GM19468 (cell line): ENCODE measurements at regions not wholly inside any gene's neighbourhood (a gene's known extent, or its start where the extent isn't known, plus 50 kb on each side); places are given as distances from the start of the nearest gene placed in this dataset.
"Not testable (repeated sequence)": the region's sequence is repeated elsewhere in the genome, so short reads cannot be mapped to it uniquely, and the experiment has no call there.

ENCODE experiments used
- ATAC-seq: cut with Tn5 transposase; IDR thresholded peaks from one replicate; pipeline ENCODE4 v1.9.1; 2021; ENCODE audit warnings: mild to moderate bottlenecking, moderate library complexity, moderate number of reproducible peaks; ENCODE audit not compliant: unreplicated experiment; ENCODE audit errors: extremely low read depth

DNA sequence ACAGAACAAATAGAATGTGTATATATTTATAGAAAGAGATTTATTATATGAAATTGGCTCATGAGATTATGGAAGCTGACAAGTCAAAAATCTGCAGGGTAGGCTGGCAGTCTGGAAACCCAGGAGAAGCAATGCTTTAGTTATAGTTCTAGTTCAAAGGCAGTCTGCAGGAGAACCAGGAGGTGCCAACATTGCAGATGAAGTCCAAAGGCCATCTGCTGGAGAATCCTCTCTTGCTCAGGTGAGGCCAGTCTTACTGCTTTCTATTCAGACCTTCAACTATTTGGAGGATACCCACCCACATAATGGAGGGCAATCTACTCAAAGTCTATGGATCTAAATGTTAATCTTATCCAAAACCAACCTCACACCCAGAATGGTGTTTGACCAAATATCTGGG lies 75.9 kb upstream of the MRPS6 start:
- no peak for ATAC-seq

DNA sequence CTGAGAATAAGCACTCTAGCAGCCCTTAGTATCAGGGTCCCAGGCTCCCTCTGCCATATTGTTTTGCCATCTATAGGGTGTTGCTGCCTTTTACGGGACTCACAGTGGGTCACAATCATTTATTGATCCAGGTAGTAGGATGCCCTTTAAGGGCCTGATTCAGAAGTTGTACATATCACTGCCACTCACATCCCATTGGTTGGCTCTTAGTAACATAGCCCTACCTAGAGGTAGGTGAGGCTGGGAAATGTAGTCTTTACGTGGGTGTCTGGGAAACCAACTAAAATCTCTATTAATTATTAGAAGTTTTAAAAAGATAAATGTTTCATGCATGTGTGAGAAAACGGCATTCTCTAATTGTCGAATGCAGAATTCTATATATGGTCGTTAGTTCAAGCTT lies 78.8 kb upstream of the ATP5PO start:
- no peak for ATAC-seq

DNA sequence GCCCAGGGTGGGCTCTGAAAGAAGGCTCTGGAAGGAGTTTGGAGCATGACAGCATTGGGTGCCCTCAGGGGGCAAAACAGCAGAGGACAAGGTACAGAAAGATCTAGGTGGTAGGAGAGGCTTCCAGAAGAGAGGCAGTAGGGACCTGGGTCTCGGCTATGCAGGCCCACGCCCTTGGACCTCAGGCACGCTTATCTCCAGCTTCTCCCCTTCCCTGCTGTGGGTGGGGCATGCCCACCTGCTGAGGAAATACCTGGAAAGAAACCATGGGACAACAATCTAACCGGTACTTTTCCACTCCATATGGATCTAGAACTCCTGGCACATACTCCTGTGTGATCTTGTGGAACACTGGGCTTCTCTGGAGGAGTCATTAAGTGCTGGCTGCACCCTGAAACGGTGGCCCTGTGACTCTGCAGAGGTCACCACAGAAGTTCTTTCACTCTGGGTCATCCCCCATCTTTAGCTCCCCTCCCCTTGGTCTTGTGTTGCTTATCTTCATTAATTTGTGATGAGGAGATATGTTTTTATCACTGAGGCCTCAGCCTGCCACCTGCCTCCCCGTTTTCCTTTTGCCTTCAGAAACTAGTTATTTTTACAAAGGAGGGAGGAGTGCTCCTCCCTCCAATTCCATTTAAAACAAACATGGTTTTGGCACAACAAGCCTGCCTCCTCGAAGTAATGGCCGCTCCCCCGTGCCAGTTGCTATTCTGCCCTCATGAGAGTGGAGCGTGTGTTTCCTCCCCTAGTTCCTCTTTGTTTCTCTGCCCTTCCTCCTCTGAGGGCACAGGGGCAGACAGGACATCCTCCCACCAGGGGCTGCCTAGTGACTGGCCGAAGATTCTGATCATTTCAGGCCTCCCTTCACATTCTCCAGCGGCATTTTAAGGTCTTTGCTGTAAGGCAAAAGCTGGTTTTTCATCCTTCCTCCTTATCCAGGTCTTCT lies 78.0 kb upstream of the ATP5PO start:
- ATAC-seq = peak; percentile 19

DNA sequence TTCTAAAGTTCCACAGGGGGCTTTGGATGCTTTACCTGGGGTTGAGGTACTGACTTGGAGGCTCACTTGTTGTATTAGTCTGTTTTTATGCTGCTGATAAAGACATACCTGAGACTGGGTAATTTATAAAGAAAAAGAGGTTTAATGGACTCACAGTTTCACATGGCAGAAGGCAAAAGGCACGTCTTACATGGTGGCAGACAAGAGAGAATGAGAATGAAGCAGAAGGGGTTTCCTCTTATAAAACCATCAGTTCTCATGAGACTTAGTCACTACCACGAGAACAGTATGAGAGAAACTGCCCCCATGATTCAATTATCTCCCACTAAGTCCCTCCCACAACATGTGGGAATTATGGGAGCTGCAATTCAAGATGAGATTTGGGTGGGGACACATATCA lies 76.8 kb upstream of the ATP5PO start:
- not testable (repeated sequence) for ATAC-seq

DNA sequence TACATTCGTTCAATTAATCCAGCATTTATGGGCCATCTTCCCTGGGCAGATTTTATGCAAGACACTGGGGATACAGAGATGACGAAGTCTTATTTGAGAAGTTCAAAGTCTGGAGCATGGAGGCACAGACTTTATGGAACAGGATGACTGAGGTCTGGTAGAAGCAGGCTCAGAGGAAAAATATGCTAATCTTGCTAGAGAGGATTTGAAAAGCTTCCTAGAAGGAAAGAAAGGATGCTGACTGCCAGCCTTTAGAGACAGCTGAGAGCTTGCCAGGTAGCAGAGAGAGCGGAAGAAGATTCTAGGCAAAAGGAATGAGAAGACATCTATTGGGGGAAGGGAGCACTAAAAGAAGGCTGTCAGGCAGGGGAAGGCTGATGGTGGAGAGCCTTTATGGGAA lies 75.5 kb upstream of the ATP5PO start:
- no peak for ATAC-seq

DNA sequence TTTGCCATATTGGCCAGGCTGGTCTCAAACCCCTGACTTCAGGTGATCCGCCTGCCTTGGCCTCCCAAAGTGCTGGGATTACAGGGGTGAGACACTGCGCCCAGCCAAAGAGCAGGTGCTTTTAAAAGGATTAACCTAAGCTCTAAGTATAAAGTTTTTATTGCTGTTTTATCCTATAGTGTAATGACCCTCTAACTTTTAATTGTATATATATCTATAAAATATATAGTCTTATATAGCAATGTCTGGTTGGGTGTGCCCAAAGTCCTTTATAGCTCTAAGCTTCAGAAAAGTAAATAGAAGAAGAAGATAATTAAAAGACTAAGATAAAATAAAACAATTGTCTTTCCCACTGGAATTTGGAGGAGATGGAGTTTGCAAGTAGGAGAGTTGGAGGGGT lies 73.8 kb upstream of the ATP5PO start:
- ATAC-seq = no peak

DNA sequence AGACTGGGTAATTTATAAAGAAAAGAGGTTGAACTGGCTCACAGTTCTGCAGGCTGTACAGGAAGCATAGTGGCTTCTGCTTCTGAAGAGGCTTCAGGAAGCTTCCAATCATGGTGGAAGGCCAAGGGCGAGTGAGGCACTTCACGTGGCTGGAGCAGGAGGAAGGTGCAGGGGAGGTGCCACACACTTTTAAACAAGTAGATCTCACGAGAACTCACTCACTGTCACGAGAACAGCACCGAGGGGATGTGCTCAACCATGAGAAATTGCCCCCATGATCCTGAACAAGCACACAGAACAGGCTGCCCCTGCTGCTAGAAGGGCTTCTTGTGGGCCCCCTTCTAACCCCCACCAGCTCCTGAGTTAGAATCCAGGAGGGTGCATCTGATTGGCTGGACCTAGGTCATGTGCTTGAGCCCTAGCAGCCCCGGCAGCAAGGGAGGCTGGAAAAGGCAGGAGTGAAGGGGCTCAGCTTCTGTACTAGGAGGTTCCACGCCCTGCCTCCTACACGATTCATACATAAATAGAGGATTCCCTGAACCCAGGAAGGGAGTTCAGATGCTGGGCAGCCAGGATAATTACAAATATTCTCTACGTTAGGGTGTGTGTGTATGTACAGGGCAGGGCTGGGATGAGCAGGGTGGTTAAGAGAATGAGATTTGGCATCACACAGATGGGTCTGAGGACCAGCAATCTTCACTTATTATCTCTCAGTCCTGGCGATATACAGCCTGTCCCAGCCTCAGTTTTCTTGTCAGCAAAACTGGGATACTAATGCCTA lies 72.8 kb upstream of the ATP5PO start:
- ATAC-seq = no peak

DNA sequence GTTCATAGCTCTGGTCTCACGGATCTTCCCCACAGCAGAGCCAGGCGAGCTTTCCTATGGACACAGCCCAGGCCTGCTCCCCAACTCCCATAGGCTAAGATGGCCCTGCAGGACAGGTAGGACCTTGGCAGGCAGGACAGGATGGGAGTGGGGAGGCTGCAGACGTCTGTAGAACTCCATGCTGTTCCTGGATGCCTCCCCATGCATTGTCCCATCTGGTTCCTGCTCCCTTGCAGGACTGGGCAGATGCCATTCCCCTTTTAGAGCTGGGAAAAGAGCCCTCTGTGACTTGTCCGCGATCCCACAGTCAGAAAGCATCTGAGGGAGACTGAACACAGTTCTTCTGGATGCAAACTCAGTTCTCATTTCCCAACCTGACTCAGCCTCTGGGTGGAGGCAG lies 71.9 kb upstream of the ATP5PO start:
- no peak for ATAC-seq

DNA sequence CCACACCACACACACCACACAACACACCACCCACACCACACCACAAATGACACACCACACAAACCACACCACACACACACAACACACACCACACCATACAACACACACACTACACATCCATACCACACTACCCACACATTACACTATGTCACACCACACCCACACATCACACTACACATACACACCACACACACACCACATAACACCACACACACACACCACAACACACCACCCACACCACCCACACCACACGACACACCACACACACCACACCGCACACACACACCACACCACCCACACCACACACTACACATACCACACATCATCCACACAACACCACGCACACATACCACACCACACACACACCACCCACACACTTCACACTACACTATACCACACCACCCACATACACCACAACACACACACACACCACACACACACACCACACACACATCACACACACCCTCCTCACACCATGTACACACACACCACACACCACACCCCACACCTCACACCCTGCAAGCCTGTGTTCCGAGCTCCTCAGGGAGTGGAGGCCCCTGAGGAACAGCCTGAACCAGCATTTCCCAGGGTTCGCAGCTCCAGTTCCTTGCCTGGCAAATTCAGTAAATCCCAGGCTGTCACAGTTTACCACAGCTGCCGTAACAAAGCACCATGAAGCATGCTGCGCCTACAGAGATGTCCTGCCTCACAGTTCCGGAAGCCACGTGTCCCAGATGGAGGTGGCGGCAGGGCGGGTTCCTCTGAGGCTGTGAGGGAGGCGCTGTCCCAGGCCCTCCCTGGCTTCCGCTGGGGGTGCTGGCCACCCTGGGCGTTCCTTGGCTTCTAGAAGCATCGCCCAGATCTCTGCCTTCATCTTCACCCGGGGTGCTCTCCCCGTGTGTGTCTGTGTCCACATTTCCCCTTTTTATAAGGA lies 69.8 kb upstream of the ATP5PO start:
- ATAC-seq = no peak

DNA sequence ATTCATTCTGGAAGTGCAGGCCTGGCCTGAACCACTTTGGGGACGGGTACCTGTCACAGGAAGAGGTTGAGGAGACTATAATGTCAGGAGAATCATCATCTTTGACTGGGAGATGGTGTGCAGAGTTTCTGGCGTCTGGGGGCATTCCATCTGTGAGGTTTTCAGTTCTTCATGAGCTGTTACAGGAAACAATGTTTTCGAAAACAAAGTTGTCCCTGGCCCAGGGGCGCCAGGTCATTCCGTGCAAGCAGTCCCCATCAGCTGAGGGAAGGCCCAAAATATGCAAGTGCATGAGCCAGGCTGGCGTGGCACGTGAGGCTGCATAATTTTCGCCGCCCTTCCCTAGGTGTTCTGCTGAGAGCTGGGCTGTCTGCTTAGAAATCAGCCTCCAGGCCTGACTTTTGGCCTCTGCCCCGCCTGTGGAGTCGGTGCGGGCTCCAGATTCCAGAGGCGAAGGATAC lies 68.4 kb upstream of the ATP5PO start:
- no peak for ATAC-seq

DNA sequence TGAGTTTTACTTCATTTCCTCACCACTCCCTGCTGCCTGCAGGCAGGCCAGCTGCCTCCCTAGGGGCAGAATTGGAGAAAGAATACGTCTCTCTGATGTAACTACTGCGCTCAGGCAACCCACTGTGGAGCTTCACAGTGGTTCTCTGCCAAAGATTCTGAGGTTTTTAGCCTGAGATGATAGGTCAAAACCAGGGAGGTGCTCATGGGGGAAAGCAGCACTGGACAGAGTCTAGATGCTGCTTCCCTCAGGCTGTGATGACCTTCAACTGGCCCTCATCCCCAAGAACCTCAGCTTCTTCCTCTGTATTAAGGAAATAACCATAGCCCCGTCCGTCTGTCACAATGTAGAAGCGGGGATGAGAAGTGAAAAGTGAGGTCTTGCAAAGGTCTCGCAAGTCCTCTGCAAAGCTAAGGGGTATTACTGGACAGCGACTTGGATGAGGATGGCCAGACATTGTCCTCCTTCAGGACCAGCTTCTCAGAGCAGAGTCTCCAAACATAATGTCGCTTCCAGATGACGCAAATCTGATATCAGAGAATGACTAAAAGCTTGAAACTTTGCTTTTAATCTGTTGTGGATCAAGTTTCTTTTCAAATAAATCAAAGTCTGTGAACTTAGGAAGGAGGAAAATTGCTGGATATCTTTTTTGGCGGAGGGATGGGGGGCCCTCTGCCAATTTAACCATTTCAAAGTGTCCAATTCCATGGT lies 65.9 kb upstream of the ATP5PO start:
- no peak for ATAC-seq

DNA sequence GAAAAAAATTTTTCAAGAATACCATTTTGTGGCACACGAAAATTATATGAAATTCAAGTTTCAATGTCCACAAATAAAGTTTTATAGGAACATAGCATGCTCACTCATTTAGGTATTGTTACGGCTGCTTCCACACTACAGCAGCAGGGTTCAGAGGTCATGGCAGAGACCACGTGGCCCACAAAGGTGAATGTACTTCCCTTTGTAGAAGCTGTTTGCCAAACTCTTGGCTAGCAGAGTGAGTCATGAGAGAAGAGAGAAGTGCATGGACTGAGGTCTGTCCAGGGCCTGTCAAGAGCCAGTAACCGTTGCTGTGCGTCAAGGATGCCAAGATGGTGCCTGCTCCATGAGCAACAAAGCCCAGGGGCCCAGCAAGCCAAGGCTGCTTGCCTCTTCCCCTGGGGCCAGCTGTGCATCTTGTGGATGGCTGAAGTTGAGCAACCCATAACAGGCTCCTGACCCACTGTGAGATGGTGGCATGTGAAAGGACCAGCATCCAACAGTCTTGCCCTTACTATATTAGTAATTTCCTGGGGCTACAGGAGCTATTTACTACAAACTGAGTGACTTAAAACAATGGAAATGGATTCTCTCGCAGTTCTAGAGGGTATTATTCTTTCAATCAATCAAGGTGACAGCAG lies 64.8 kb upstream of the ATP5PO start:
- no peak for ATAC-seq

DNA sequence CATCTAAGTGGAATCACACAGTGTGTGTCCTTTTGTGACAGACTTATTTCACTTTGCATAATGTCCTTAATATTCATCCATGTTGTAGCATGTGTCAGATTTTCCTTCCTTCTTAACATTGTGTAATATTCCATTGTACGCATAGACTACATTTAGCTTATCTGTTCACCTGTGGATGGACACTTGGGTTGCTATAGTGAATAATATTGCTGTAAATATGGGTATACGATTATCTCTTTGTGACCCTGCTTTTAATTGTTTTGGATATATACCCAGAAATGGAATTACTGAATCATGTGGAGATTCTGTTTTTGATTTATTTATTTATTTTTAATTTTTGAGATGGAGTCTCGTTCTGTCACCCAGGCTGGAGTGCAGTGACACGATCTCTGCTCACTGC lies 63.0 kb upstream of the ATP5PO start:
- ATAC-seq = no peak

DNA sequence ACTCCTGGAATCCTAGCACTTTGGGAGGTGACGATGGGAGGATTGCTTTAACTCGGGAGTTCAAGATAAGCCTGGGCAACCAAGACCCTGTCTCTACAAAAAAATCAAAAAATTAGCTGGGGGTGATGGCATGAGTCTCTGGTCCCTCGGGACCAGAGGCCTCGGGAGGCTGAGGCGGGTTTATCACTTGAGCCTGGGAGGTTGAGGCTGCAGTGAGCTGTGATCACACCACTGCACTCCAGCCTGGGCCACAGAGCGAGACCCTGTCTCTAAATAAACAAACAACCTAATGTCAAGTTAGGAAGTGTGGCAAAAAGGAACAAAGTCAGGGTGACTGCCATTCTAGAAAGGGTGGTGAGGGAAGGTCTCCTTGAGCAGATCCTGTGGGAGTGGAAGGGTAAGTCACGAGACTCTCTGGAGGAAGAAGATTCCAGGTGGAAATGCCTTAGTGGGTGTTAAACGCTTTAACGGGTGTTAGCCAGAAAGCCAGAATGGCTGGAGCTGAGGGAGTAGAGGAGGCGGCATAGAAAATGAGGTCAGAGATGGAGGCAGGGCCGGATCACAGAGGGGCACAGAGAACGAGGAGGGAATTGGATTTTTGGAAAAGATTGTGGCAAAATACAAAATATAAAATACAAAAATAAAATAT lies 62.2 kb upstream of the ATP5PO start:
- no peak for ATAC-seq

DNA sequence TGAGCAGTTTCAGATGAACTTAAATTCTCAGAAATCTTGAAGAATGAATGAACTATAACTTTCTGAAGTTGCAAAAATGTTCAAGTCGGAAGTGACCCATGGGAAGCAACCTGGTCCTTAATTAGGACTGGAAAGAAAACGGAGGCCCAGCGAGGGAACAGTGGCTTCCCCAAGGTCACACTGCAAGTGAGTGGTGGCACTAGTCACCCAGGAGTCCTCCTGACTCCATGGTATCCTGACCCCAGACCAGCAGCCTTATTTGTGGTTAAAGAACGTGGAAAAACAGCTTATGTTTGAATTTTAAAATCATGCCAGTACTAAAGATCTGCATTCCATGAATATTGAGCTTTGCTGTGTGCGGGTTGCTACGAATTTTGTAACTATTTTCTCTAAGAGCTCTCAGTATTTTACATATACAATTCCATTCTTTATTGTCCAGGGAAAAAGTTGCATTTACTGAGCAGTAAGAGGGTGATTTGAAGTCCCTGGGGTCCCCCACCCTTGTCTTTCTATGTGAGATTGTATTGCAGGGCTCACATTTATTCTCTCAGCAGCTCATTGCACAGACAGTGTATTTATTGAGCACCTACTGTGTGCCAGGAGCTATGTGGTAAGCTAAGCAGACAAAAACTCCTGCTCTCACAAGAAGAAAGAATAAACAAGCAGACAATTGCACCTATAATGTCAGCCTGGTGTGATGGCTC lies 61.6 kb upstream of the ATP5PO start:
- no peak for ATAC-seq

DNA sequence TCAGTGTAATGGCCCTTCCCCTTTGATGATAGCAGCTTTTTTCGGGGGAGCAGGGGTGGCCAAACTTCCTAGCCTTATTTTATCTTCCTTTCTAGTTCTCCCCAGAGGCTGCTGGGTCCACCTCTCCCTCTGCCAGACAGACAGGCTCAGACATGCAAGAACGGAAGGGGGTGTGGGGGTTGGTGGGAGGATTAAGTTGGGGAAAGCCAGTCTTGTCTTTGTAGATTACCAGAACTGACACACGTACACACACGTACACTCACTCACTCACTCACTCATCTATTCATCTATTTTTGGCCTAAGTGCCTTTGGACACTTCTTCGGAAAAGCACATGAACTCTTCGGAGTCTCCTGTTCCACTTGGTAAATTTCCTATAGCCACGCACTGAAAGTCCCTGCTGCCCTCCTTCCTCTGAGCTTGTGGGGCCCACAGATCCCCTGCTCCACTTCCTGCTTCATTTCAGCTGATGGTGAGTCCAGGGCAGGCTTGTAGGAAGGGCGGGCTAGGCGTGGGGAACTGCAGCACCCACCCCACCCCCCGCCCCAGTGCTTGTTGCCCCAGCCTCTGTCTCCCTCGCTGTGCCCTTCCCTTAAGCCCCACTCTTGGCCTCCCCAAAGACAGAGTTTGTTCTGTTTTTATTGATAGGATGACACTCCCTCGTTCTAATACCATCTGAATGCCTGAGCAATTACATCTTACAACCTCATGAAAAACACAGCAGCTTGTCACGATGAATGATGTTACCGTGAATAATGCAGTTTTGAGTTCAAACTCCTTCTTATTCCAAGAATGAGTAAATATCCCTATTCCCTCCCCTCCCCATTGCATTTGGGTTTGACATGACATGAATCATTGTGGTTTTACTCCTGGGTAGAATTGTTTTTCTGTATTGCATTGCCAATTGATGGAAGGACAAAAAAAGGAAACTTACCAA lies 60.7 kb upstream of the ATP5PO start:
- peak; percentile 8 for ATAC-seq

DNA sequence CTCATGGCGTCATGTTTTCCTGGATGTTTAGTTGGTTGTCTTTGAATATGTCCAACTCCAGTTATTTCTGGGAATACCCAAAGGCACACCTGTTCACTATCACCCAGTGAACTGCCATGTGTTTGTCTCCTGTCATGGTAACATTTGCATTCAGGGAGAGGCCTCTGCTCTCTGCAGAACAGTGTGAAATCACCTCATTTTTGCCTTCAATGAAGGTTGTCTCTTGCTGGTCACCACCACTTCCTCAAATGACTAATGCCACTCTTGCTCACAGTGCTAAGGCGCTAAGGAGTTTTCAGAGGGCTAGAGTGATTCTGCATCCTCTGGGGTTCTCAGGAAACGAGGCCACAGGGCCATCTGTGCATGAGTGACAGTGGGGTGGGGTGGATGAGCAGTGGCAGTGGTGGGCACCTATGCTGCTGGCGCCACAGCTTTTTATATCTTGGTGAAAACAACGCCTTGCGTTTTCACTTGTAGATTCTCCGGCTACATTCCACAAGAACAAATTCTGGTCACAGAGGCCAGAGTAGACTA lies 60.0 kb upstream of the ATP5PO start:
- ATAC-seq = peak; percentile 87
